ENCODE measurements at regions not wholly inside any gene's neighbourhood (a gene's known extent, or its start where the extent isn't known, plus 50 kb on each side); places are given as distances from the start of the nearest gene placed in this dataset.

DNA sequence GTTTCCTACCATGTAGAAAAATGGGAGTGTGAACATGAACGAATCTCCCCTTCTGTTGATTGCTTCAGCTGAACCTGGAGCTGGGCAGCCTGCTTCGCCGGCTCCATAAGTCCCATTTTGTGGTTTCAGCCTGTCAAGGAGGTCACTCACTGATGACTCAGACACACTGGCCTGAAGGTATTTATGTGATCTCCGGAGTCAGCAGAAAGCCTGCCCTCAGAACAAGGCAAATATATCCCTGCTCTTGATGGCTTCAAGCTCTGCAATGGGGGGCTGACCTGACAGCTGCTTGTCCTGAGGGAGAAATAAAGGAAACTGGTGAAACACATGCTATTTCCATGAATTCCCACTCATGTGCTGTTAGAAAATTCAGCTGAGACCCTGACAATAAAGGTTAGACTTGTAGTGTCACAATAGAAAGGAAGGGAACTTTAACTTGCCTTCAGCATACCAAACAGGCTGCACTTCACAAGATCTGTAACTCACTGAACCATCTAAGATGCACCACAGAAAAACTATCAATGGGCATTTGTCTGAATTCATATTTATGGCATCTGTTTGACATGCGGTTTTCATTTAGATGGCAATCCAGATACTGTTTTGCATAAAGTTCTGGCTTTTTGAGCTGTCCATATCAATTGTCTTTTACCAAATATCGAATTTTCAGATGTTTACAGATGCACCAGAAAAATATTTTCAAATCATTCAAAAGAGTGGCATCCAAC, 282.0 kb upstream of the VEPH1 start:
- TF ChIP-seq POLR2AphosphoS5 (IDR thresholded peaks at IDR 0.05; ENCODE audit: low read depth, low read length) = no peak
- TF ChIP-seq TAF1 (IDR thresholded peaks at IDR 0.05; ENCODE audit: low read depth, low read length) = no peak

Measured in GM12891 (cell line).